HL-60 (cell line): ENCODE measurements at regions not wholly inside any gene's neighbourhood (a gene's known extent, or its start where the extent isn't known, plus 50 kb on each side); places are given as distances from the start of the nearest gene placed in this dataset.

ENCODE experiments used
- DNase-seq, 2 experiments: peaks; one replicate each; pipeline ENCODE4 v3.0.0-alpha.2; 2010 to 2020; ENCODE audit warnings: low read depth in 1 of 2, low spot score in 1 of 2
- H3K27ac ChIP-seq: fragments of 250-450 bp; sonication (Bioruptor Pico); replicated peaks from 2 replicates; pipeline ENCODE4 v1.5.1; 2020; ENCODE audit warnings: mild to moderate bottlenecking, moderate library complexity
- H3K27me3 ChIP-seq: fragments of 250-450 bp; sonication (Bioruptor Pico); 2 replicates; pipeline ENCODE4 v1.5.1; 2021; ENCODE audit warnings: mild to moderate bottlenecking, moderate library complexity; ENCODE audit not compliant: insufficient read depth, poor library complexity, severe bottlenecking
- H3K4me3 ChIP-seq: replicated peaks from 2 replicates; pipeline ENCODE4 v1.5.1; 2011; ENCODE audit warnings: mild to moderate bottlenecking, control low read depth, low read length; ENCODE audit not compliant: insufficient read depth
- CTCF ChIP-seq: IDR thresholded peaks from one replicate; pipeline ENCODE4 v1.5.1; 2011; ENCODE audit warnings: low read length, control low read depth, inconsistent platforms; ENCODE audit not compliant: insufficient read depth
- GABPA ChIP-seq: IDR thresholded peaks from 2 replicates; pipeline ENCODE4 v1.6.1; 2012; ENCODE audit warnings: low read depth
- POLR2AphosphoS5 ChIP-seq: IDR thresholded peaks from 2 replicates; pipeline ENCODE4 v1.6.1; 2012; ENCODE audit warnings: low read depth
- REST ChIP-seq: IDR thresholded peaks from 2 replicates; pipeline ENCODE4 v1.6.1; 2012; ENCODE audit warnings: low read depth; ENCODE audit not compliant: insufficient replicate concordance
- SPI1 ChIP-seq: IDR thresholded peaks from 2 replicates; pipeline ENCODE4 v1.6.1; 2012; ENCODE audit warnings: low read depth, mild to moderate bottlenecking, borderline replicate concordance

GRCh38 chr2:120897399-120897798 lies 161.7 kb downstream of the GLI2 start:
- H3K27me3 ChIP-seq: no peaks in the 10 kb centered on the region
- H3K27ac ChIP-seq: no peak overlapping the region
- TF ChIP-seq GABPA (no peak), SPI1 (no peak), POLR2AphosphoS5 (no peak), CTCF (no peak), REST (no peak)
- DNase-seq: no peak
- H3K4me3 ChIP-seq: no peak overlapping the region

GRCh38 chr2:120898496-120898895 lies 162.8 kb downstream of the GLI2 start:
- H3K27ac ChIP-seq: no peak overlapping the region
- TF ChIP-seq CTCF (no peak), SPI1 (no peak), REST (no peak), POLR2AphosphoS5 (no peak), GABPA (no peak)
- no peak overlapping the region for H3K4me3 ChIP-seq
- no peaks in the 10 kb centered on the region for H3K27me3 ChIP-seq
- no peak for DNase-seq

GRCh38 chr2:120898961-120899750 lies 163.5 kb downstream of the GLI2 start:
- Histone ChIP-seq H3K27ac (no peak overlapping the region), H3K27me3 (no peaks in the 10 kb centered on the region), H3K4me3 (no peak overlapping the region)
- no peak for TF ChIP-seq GABPA
- TF ChIP-seq SPI1: peak; percentile 69
- DNase-seq: peak; percentile 49 to 69

GRCh38 chr2:120899771-120900170 lies 164.1 kb downstream of the GLI2 start:
- Histone ChIP-seq H3K27ac (no peak overlapping the region), H3K4me3 (no peak overlapping the region), H3K27me3 (no peaks in the 10 kb centered on the region)
- TF ChIP-seq CTCF: no peak
- TF ChIP-seq POLR2AphosphoS5: no peak
- no peak for TF ChIP-seq GABPA
- no peak for TF ChIP-seq SPI1
- TF ChIP-seq REST: no peak
- DNase-seq: no peak
